GM12878 (cell line): ENCODE measurements at regions not wholly inside any gene's neighbourhood (a gene's known extent, or its start where the extent isn't known, plus 50 kb on each side); places are given as distances from the start of the nearest gene placed in this dataset.

Experiments used
- ATAC-seq: fragments of 200-7000 bp; cut with Tn5 transposase; 3 replicates; pipeline ENCODE4 v1.9.1; 2020; ENCODE audit warnings: mild to moderate bottlenecking, moderate library complexity
- BruUV-seq: library from RNA; stranded (reverse); fragments of 400-500 nt; replicated peaks from 2 replicates; lab custom pipeline; 2021; lab: Mats Ljungman, UMichigan
- CTCF ChIA-PET: fragments of 300-600 bp; sonication (Branson Sonifier 250); formaldehyde crosslinking; extraction: SDS; loops from one replicate; lab custom pipeline; 2021; ENCODE audit warnings: inconsistent platforms; lab: Yijun Ruan, JAX
- POLR2A ChIA-PET: fragments of 350-600 bp; formaldehyde crosslinking; extraction: SDS; loops from one replicate; lab custom pipeline; 2021; ENCODE audit warnings: inconsistent platforms; lab: Charles Lee
- RAD21 ChIA-PET: fragments of 300-600 bp; sonication (Branson Sonifier 250); formaldehyde crosslinking; loops from one replicate; lab custom pipeline; 2023; ENCODE audit warnings: antibody characterized with exemption; ENCODE audit not compliant: unreplicated experiment; lab: Charles Lee
- SMC1A ChIA-PET: fragments of 300-600 bp; sonication (Branson Sonifier 250); formaldehyde crosslinking; loops from one replicate; lab custom pipeline; 2023; ENCODE audit not compliant: unreplicated experiment, uncharacterized antibody; lab: Charles Lee
- DNase-seq: peaks from one replicate; pipeline ENCODE4 v3.0.0-alpha.2; 2011; ENCODE audit warnings: low read depth, low spot score
- FAIRE-seq: peaks from 3 replicates; lab custom pipeline; 2011; peaks lifted over from hg19 to GRCh38; lab: Jason Lieb, UNC
- H2AFZ ChIP-seq: 2 replicates; pipeline ENCODE4 v1.6.0; 2011; ENCODE audit warnings: low read depth, low read length, control low read depth; ENCODE audit not compliant: control insufficient read depth
- H3K27ac ChIP-seq: 2 replicates; pipeline ENCODE4 v1.5.1; 2011; ENCODE audit warnings: control low read depth; ENCODE audit not compliant: control insufficient read depth, insufficient read depth
- H3K27me3 ChIP-seq, 2 experiments: replicated peaks in 1 of 2; 2 replicates each; pipeline versions ENCODE4 v1.6.0 to v1.6.1; 2011; ENCODE audit warnings: low read length in 1 of 2; ENCODE audit not compliant: control insufficient read depth in 2 of 2, insufficient read depth in 2 of 2
- H3K36me3 ChIP-seq, 2 experiments: 2 replicates each; pipeline ENCODE4 v1.5.1; 2011; ENCODE audit warnings: low read length in 1 of 2; ENCODE audit not compliant: control insufficient read depth in 2 of 2, insufficient read depth in 2 of 2
- H3K4me1 ChIP-seq: 2 replicates; pipeline ENCODE4 v1.6.1; 2011; ENCODE audit warnings: mild to moderate bottlenecking, low read length, moderate library complexity, mixed read lengths; ENCODE audit not compliant: control insufficient read depth, insufficient read depth
- H3K4me2 ChIP-seq: 2 replicates; pipeline ENCODE4 v1.6.0; 2011; ENCODE audit warnings: control low read depth; ENCODE audit not compliant: control insufficient read depth, insufficient read depth
- H3K4me3 ChIP-seq: fragments of 200-600 bp; sonication (generic); 2 replicates; pipeline ENCODE4 v1.5.1; 2016
- H3K79me2 ChIP-seq: 2 replicates; pipeline ENCODE4 v1.6.0; 2011; ENCODE audit warnings: low read length; ENCODE audit not compliant: control insufficient read depth, insufficient read depth
- H3K9ac ChIP-seq: 2 replicates; pipeline ENCODE4 v1.8.0; 2011; ENCODE audit warnings: low read length, control low read depth, mixed read lengths; ENCODE audit not compliant: control insufficient read depth, insufficient read depth
- H3K9me3 ChIP-seq: replicated peaks from 3 replicates; pipeline ENCODE4 v1.5.1; 2011; ENCODE audit warnings: mild to moderate bottlenecking, low read length; ENCODE audit not compliant: control insufficient read depth, insufficient read depth
- H4K20me1 ChIP-seq: 2 replicates; pipeline ENCODE4 v1.6.0; 2011; ENCODE audit not compliant: control insufficient read depth, insufficient read depth
- ATF7 ChIP-seq: fragments of 450-650 bp; IDR thresholded peaks from 2 replicates; pipeline ENCODE4 v1.6.1; 2016; ENCODE audit warnings: low read depth, mild to moderate bottlenecking
- BRCA1 ChIP-seq: IDR thresholded peaks from 2 replicates; pipeline ENCODE4 v1.6.1; 2011; ENCODE audit warnings: low read depth, low read length, improper control_type of control experiment
- IKZF2 ChIP-seq, 2 experiments: fragments of 450-650 bp; IDR thresholded peaks; 2 replicates each; pipeline ENCODE4 v1.6.1; 2017; ENCODE audit warnings: mild to moderate bottlenecking in 2 of 2, moderate library complexity in 2 of 2
- KLF5 ChIP-seq: fragments of 450-650 bp; IDR thresholded peaks from 2 replicates; pipeline ENCODE4 v1.6.1; 2014; ENCODE audit warnings: mild to moderate bottlenecking; ENCODE audit not compliant: partially characterized antibody
- NFXL1 ChIP-seq: fragments of 450-650 bp; IDR thresholded peaks from 2 replicates; pipeline ENCODE4 v1.6.1; 2017; ENCODE audit warnings: antibody characterized with exemption, mild to moderate bottlenecking, borderline replicate concordance
- NFYA ChIP-seq: IDR thresholded peaks from 2 replicates; pipeline ENCODE4 v1.6.1; 2011; ENCODE audit warnings: low read depth, mild to moderate bottlenecking, low read length, improper control_type of control experiment, borderline replicate concordance
- NFYB ChIP-seq: IDR thresholded peaks from 2 replicates; pipeline ENCODE4 v1.6.1; 2011; ENCODE audit warnings: low read depth, mild to moderate bottlenecking, low read length, improper control_type of control experiment, moderate library complexity; ENCODE audit not compliant: insufficient read depth
- POLR2AphosphoS5 ChIP-seq: IDR thresholded peaks from 2 replicates; pipeline ENCODE4 v1.6.1; 2011; ENCODE audit warnings: mild to moderate bottlenecking, low read length, inconsistent platforms
- RAD21 ChIP-seq: IDR thresholded peaks from 2 replicates; pipeline ENCODE4 v1.6.1; 2011; ENCODE audit warnings: mild to moderate bottlenecking, low read depth, low read length, moderate library complexity; ENCODE audit not compliant: insufficient read depth
- RFX5 ChIP-seq: IDR thresholded peaks from 2 replicates; pipeline ENCODE4 v1.6.1; 2011; ENCODE audit warnings: low read depth, low read length, improper control_type of control experiment
- SP1 ChIP-seq: IDR thresholded peaks from one replicate; pipeline ENCODE4 v1.6.1; 2011; ENCODE audit warnings: low read depth, low read length
- SREBF1 ChIP-seq: IDR thresholded peaks from 2 replicates; pipeline ENCODE4 v1.6.1; 2012; ENCODE audit warnings: mild to moderate bottlenecking, low read length
- STAT3 ChIP-seq: IDR thresholded peaks from 2 replicates; pipeline ENCODE4 v1.6.1; 2011; ENCODE audit warnings: low read depth, low read length, improper control_type of control experiment
- TCF12 ChIP-seq: IDR thresholded peaks from 2 replicates; pipeline ENCODE4 v1.6.1; 2011; ENCODE audit warnings: low read depth, mild to moderate bottlenecking, low read length
- WRNIP1 ChIP-seq: IDR thresholded peaks from 2 replicates; pipeline ENCODE4 v1.6.1; 2011; ENCODE audit warnings: low read depth, low read length, improper control_type of control experiment, borderline replicate concordance
- ZNF217 ChIP-seq: fragments of 450-650 bp; IDR thresholded peaks from 2 replicates; pipeline ENCODE4 v1.6.1; 2017; ENCODE audit warnings: antibody characterized with exemption, mild to moderate bottlenecking
- WGBS: methylation state at CpG from one replicate; pipeline ENCODE4 v1.1.6; 2016; ENCODE audit warnings: low lambda C conversion rate; ENCODE audit not compliant: insufficient replicate concordance, insufficient coverage; ENCODE audit errors: missing lambda C conversion rate; 5-methylcytosine and 5-hydroxymethylcytosine counted together
- in situ Hi-C: fragments of 300-500 bp; cut with MboI; formaldehyde crosslinking; loops from 9 replicates; pipeline ENCODE4 v1.14.3; 2018; ENCODE audit warnings: mixed read lengths
- intact Hi-C: fragments of 100-400 bp; cut with micrococcal nuclease; formaldehyde crosslinking; loops from one replicate; pipeline ENCODE4 v1.14.2; 2022; ENCODE audit not compliant: unreplicated experiment
- TF ChIP-seq, protein P1 (sequence below): IDR thresholded peaks from 2 replicates; pipeline ENCODE4 v1.6.1; 2012; ENCODE audit warnings: improper control_type of control experiment, low read depth, low read length; ENCODE audit not compliant: insufficient replicate concordance
- TF ChIP-seq, protein P2 (sequence below): fragments of 450-650 bp; IDR thresholded peaks from 2 replicates; pipeline ENCODE4 v1.6.1; 2017; ENCODE audit warnings: borderline replicate concordance
- TF ChIP-seq, protein P3 (sequence below): IDR thresholded peaks from 2 replicates; pipeline ENCODE4 v1.6.1; 2011; ENCODE audit warnings: borderline replicate concordance, low read depth, mild to moderate bottlenecking, moderate library complexity, low read length; ENCODE audit not compliant: insufficient read depth, poor library complexity, severe bottlenecking

DNA sequence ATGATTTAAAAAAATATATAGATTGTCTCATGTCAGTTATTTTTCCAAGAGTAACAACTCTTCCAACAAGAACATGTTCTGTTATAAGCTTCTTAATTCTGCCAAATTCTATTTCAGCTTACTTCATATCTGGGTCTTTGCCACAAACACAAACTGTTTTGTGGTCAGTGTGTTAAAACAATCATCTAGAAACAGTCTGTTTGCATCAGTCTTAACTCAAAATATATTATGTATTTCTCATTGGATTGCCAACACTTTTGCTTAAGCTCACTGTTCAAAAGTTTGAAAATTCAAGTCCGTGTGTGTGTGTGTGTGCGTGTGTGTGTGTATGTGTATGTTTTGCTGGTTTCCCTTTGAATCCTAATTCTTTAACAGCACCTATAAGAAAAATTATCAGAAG is 752.3 kb upstream of the NDST4 start:
- H3K27me3 ChIP-seq = no peaks in the 10 kb centered on the region
- H3K79me2 ChIP-seq = no peaks in the 10 kb centered on the region
- no peak for ATAC-seq
- H3K27ac ChIP-seq = no peak overlapping the region
- ChIA-PET CTCF (interaction anchor here (2.3 kb wide), 1 partner anchor 13 kb away, joined by 19 read pairs; no protein-coding TSS in a partner anchor), RAD21 (no interaction called here), POLR2A (no interaction called here), SMC1A (interaction anchor here (0.8 to 2.8 kb wide), 3 partner anchors 11 to 72 kb away, joined by 3 to 10 read pairs (median 5); no protein-coding TSS in a partner anchor)
- H3K4me1 ChIP-seq = no peaks in the 10 kb centered on the region
- H4K20me1 ChIP-seq = no peaks in the 10 kb centered on the region
- BruUV-seq = no TSS peak
- in situ Hi-C loops (no loop called here), intact Hi-C loops (no loop called here)
- no peaks in the 10 kb centered on the region for H3K36me3 ChIP-seq
- WGBS = 0% methylated on average over 2 of the region's 2 CpGs
- H3K4me3 ChIP-seq = no peak overlapping the region
- no peak overlapping the region for H3K4me2 ChIP-seq
- TF ChIP-seq WRNIP1 (no peak), NFYB (no peak), KLF5 (no peak), POLR2AphosphoS5 (no peak), RAD21 (no peak), NFXL1 (no peak), STAT3 (no peak), RFX5 (no peak), ZNF217 (no peak), SREBF1 (no peak), NFYA (no peak), SP1 (no peak), TCF12 (no peak), BRCA1 (no peak), IKZF2 (IDR thresholded peaks at IDR 0.05) (no peak), ATF7 (no peak)
- TF ChIP-seq, protein P1, sequence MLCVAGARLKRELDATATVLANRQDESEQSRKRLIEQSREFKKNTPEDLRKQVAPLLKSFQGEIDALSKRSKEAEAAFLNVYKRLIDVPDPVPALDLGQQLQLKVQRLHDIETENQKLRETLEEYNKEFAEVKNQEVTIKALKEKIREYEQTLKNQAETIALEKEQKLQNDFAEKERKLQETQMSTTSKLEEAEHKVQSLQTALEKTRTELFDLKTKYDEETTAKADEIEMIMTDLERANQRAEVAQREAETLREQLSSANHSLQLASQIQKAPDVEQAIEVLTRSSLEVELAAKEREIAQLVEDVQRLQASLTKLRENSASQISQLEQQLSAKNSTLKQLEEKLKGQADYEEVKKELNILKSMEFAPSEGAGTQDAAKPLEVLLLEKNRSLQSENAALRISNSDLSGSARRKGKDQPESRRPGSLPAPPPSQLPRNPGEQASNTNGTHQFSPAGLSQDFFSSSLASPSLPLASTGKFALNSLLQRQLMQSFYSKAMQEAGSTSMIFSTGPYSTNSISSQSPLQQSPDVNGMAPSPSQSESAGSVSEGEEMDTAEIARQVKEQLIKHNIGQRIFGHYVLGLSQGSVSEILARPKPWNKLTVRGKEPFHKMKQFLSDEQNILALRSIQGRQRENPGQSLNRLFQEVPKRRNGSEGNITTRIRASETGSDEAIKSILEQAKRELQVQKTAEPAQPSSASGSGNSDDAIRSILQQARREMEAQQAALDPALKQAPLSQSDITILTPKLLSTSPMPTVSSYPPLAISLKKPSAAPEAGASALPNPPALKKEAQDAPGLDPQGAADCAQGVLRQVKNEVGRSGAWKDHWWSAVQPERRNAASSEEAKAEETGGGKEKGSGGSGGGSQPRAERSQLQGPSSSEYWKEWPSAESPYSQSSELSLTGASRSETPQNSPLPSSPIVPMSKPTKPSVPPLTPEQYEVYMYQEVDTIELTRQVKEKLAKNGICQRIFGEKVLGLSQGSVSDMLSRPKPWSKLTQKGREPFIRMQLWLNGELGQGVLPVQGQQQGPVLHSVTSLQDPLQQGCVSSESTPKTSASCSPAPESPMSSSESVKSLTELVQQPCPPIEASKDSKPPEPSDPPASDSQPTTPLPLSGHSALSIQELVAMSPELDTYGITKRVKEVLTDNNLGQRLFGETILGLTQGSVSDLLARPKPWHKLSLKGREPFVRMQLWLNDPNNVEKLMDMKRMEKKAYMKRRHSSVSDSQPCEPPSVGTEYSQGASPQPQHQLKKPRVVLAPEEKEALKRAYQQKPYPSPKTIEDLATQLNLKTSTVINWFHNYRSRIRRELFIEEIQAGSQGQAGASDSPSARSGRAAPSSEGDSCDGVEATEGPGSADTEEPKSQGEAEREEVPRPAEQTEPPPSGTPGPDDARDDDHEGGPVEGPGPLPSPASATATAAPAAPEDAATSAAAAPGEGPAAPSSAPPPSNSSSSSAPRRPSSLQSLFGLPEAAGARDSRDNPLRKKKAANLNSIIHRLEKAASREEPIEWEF = no peak
- TF ChIP-seq, protein P2, sequence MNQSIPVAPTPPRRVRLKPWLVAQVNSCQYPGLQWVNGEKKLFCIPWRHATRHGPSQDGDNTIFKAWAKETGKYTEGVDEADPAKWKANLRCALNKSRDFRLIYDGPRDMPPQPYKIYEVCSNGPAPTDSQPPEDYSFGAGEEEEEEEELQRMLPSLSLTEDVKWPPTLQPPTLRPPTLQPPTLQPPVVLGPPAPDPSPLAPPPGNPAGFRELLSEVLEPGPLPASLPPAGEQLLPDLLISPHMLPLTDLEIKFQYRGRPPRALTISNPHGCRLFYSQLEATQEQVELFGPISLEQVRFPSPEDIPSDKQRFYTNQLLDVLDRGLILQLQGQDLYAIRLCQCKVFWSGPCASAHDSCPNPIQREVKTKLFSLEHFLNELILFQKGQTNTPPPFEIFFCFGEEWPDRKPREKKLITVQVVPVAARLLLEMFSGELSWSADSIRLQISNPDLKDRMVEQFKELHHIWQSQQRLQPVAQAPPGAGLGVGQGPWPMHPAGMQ = no peak
- TF ChIP-seq, protein P3, sequence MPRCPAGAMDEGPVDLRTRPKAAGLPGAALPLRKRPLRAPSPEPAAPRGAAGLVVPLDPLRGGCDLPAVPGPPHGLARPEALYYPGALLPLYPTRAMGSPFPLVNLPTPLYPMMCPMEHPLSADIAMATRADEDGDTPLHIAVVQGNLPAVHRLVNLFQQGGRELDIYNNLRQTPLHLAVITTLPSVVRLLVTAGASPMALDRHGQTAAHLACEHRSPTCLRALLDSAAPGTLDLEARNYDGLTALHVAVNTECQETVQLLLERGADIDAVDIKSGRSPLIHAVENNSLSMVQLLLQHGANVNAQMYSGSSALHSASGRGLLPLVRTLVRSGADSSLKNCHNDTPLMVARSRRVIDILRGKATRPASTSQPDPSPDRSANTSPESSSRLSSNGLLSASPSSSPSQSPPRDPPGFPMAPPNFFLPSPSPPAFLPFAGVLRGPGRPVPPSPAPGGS = no peak
- H3K9me3 ChIP-seq = no peaks in the 10 kb centered on the region
- DNase-seq = no peak
- FAIRE-seq = no peak
- H3K9ac ChIP-seq = no peak overlapping the region
- no peak overlapping the region for H2AFZ ChIP-seq
